Kidney epithelial cell (primary cell): ENCODE measurements at regions not wholly inside any gene's neighbourhood (a gene's known extent, or its start where the extent isn't known, plus 50 kb on each side); places are given as distances from the start of the nearest gene placed in this dataset.
"Not testable (repeated sequence)": the region's sequence is repeated elsewhere in the genome, so short reads cannot be mapped to it uniquely, and the experiment has no call there.

Source experiments
- DNase-seq: peaks from one replicate; pipeline ENCODE4 v3.0.0-alpha.2; 2010; ENCODE audit warnings: low read depth
- H3K27me3 ChIP-seq: 2 replicates; pipeline ENCODE4 v1.6.0; 2011; ENCODE audit warnings: low read length; ENCODE audit not compliant: control insufficient read depth, insufficient read depth
- H3K36me3 ChIP-seq: 2 replicates; pipeline ENCODE4 v1.5.1; 2011; ENCODE audit warnings: low read length; ENCODE audit not compliant: control insufficient read depth, insufficient read depth
- H3K4me3 ChIP-seq: 2 replicates; pipeline ENCODE4 v1.5.1; 2011; ENCODE audit warnings: low read depth, mild to moderate bottlenecking, control low read depth, low read length
- CTCF ChIP-seq: IDR thresholded peaks from 2 replicates; pipeline ENCODE4 v1.5.1; 2011; ENCODE audit warnings: mild to moderate bottlenecking, moderate library complexity, low read length, control low read depth, inconsistent platforms; ENCODE audit not compliant: insufficient read depth, poor library complexity, severe bottlenecking

- not testable (repeated sequence) for H3K27me3 ChIP-seq, H3K36me3 ChIP-seq, DNase-seq, H3K4me3 ChIP-seq
Observed at GRCh38 chr17:445839-446238, 93.2 kb upstream of the RPH3AL start, which contains the start of gene RFLNB. RFLNB (minus strand) TSS chr17:445939.

- no peak for TF ChIP-seq CTCF
- Histone ChIP-seq H3K4me3 (no peak overlapping the region), H3K27me3 (no peaks in the 10 kb centered on the region), H3K36me3 (peaks cover 2% of the 10 kb centered on the region)
- no peak for DNase-seq
Observed at GRCh38 chr17:444879-445454, 92.4 kb upstream of the RPH3AL start.

GRCh38 chr17:443109-443508 is 90.5 kb upstream of the RPH3AL start:
- H3K27me3 ChIP-seq, result no peaks in the 10 kb centered on the region
- no peak for TF ChIP-seq CTCF
- peaks cover 2% of the 10 kb centered on the region for H3K36me3 ChIP-seq
- DNase-seq, result no peak
- H3K4me3 ChIP-seq, result no peak overlapping the region

GRCh38 chr17:441155-441950 is 88.7 kb upstream of the RPH3AL start:
- no peak for TF ChIP-seq CTCF
- no peak for DNase-seq
- Histone ChIP-seq H3K4me3 (no peak overlapping the region), H3K36me3 (peaks cover 2% of the 10 kb centered on the region), H3K27me3 (no peaks in the 10 kb centered on the region)

GRCh38 chr17:438191-438590 is 85.6 kb upstream of the RPH3AL start:
- H3K36me3 ChIP-seq, result no peaks in the 10 kb centered on the region
- TF ChIP-seq CTCF, result no peak
- no peak for DNase-seq
- H3K4me3 ChIP-seq, result no peak overlapping the region
- H3K27me3 ChIP-seq, result no peaks in the 10 kb centered on the region

- no peak for TF ChIP-seq CTCF
- Histone ChIP-seq H3K36me3 (no peaks in the 10 kb centered on the region), H3K27me3 (no peaks in the 10 kb centered on the region), H3K4me3 (no peak overlapping the region)
- no peak for DNase-seq
Observed at GRCh38 chr17:437545-437944, 84.9 kb upstream of the RPH3AL start.
